B cell (primary cell): ENCODE measurements at regions not wholly inside any gene's neighbourhood (a gene's known extent, or its start where the extent isn't known, plus 50 kb on each side); places are given as distances from the start of the nearest gene placed in this dataset.

Experiments used
- ATAC-seq: fragments of 200-7000 bp; cut with Tn5 transposase; one replicate; pipeline ENCODE4 v1.10.0; 2021; ENCODE audit warnings: low read depth, mild to moderate bottlenecking, moderate number of reproducible peaks, moderate library complexity
- CTCF ChIA-PET: fragments of 350-600 bp; sonication (Branson Sonifier 250); formaldehyde crosslinking; loops from one replicate; lab custom pipeline; 2021; ENCODE audit warnings: antibody characterized with exemption, inconsistent platforms; lab: Charles Lee
- POLR2A ChIA-PET: fragments of 350-600 bp; sonication (Branson Sonifier 250); formaldehyde crosslinking; loops from one replicate; lab custom pipeline; 2021; ENCODE audit warnings: antibody characterized with exemption; lab: Charles Lee
- DNase-seq: peaks from one replicate; pipeline ENCODE4 v3.0.0; 2013
- H2AFZ ChIP-seq: 2 replicates; pipeline ENCODE4 v1.6.1; 2012; ENCODE audit warnings: mild to moderate bottlenecking, low read depth, low read length; ENCODE audit not compliant: insufficient read depth, poor library complexity, severe bottlenecking
- H3K27ac ChIP-seq, 2 donors: 1 replicate in 1 of 2; 2 replicates in 1 of 2; pipeline ENCODE4 v1.5.1; 2012 to 2013; ENCODE audit warnings: low read length in 2 of 2, mild to moderate bottlenecking in 2 of 2, moderate library complexity in 1 of 2
- H3K27me3 ChIP-seq, 4 experiments: fragments of 200-600 bp in 1 of 4; sonication (generic) in 1 of 4; replicated peaks in 1 of 4; 1 replicate in 2 of 4; 2 replicates in 2 of 4; pipeline versions ENCODE4 v1.6.1 to v1.7.0; 2013 to 2016; ENCODE audit warnings: low read length in 3 of 4, mild to moderate bottlenecking in 2 of 4, mixed read lengths in 1 of 4, moderate library complexity in 1 of 4; ENCODE audit not compliant: insufficient read depth in 4 of 4, control insufficient read depth in 3 of 4; ENCODE audit errors: control extremely low read depth in 1 of 4
- H3K36me3 ChIP-seq, 2 experiments: replicated peaks in 1 of 2; 1 replicate in 1 of 2; 2 replicates in 1 of 2; pipeline versions ENCODE4 v1.6.1 to v1.7.1; 2013; ENCODE audit warnings: low read length in 1 of 2; ENCODE audit not compliant: insufficient read depth in 2 of 2, control insufficient read depth in 1 of 2; ENCODE audit errors: control extremely low read depth in 1 of 2, extremely low read depth in 1 of 2
- H3K4me1 ChIP-seq, 2 donors: fragments of 200-600 bp in 1 of 2; sonication (generic) in 1 of 2; 1 replicate in 1 of 2; 2 replicates in 1 of 2; pipeline versions ENCODE4 v1.5.1 to v1.6.1; 2013 to 2017; ENCODE audit warnings: low read length in 2 of 2; ENCODE audit not compliant: control insufficient read depth in 2 of 2, insufficient read depth in 2 of 2
- H3K4me2 ChIP-seq: replicated peaks from 2 replicates; pipeline ENCODE3; 2012; ENCODE audit warnings: mild to moderate bottlenecking, low read depth, low read length; ENCODE audit not compliant: poor library complexity, severe bottlenecking
- H3K4me3 ChIP-seq, 5 experiments: fragments of 200-600 bp in 1 of 5; sonication (generic) in 1 of 5; 1 replicate in 3 of 5; 2 replicates in 2 of 5; pipeline versions ENCODE4 v1.5.1 to v1.7.0; 2011 to 2016; ENCODE audit warnings: low read length in 4 of 5, mild to moderate bottlenecking in 4 of 5, low read depth in 2 of 5, control low read depth in 1 of 5, moderate library complexity in 1 of 5; ENCODE audit not compliant: insufficient read depth in 1 of 5; ENCODE audit errors: control extremely low read depth in 1 of 5, extremely low read depth in 1 of 5
- H3K79me2 ChIP-seq: fragments of 200-600 bp; sonication (generic); one replicate; pipeline ENCODE4 v1.6.0; 2016; ENCODE audit warnings: low read length; ENCODE audit not compliant: control insufficient read depth, insufficient read depth
- H3K9ac ChIP-seq: fragments of 200-600 bp; sonication (generic); 2 replicates; pipeline ENCODE4 v1.6.1; 2017; ENCODE audit warnings: mild to moderate bottlenecking, low read length, moderate library complexity
- H3K9me3 ChIP-seq, 3 donors: one replicate each; pipeline versions ENCODE4 v1.6.1 to v1.7.1; 2013; ENCODE audit warnings: low read length in 2 of 3; ENCODE audit not compliant: control insufficient read depth in 2 of 3, insufficient read depth in 1 of 3; ENCODE audit errors: control extremely low read depth in 1 of 3
- H4K20me1 ChIP-seq: 2 replicates; pipeline ENCODE4 v1.6.0; 2012; ENCODE audit warnings: mild to moderate bottlenecking, low read length; ENCODE audit not compliant: insufficient read depth, control insufficient read depth, poor library complexity, severe bottlenecking
- H3K27ac Mint-ChIP-seq: one replicate; pipeline ENCODE4 v1.8.0; 2021; ENCODE audit warnings: mixed read lengths
- H3K27me3 Mint-ChIP-seq: one replicate; pipeline ENCODE4 v1.8.0; 2021; ENCODE audit warnings: mixed read lengths
- H3K4me1 Mint-ChIP-seq: one replicate; pipeline ENCODE4 v1.8.0; 2021; ENCODE audit warnings: mixed read lengths
- H3K4me3 Mint-ChIP-seq: one replicate; pipeline ENCODE4 v1.8.0; 2021; ENCODE audit warnings: mixed read lengths
- H3K9me3 Mint-ChIP-seq: one replicate; pipeline ENCODE4 v1.8.0; 2022; ENCODE audit warnings: mixed read lengths; ENCODE audit not compliant: insufficient read depth
- CTCF ChIP-seq: fragments of 200-600 bp; IDR thresholded peaks from one replicate; pipeline ENCODE4 v1.8.0; 2022; ENCODE audit warnings: antibody characterized with exemption, mild to moderate bottlenecking
- EZH2 ChIP-seq: IDR thresholded peaks from 2 replicates; pipeline ENCODE4 v1.6.1; 2012; ENCODE audit warnings: borderline replicate concordance, low read depth, mild to moderate bottlenecking, moderate library complexity, low read length; ENCODE audit not compliant: insufficient read depth, poor library complexity, severe bottlenecking
- WGBS: methylation state at CpG from one replicate; pipeline ENCODE4 v1.1.5; 2013; ENCODE audit warnings: missing lambda C conversion rate; ENCODE audit not compliant: insufficient coverage; 5-methylcytosine and 5-hydroxymethylcytosine counted together
- intact Hi-C: fragments of 100-400 bp; cut with micrococcal nuclease; formaldehyde crosslinking; loops from one replicate; pipeline ENCODE4 v1.10.0; 2022

GRCh38 chr20:60085551-60086132, 127.4 kb downstream of the CDH26 start:
- Mint-ChIP-seq H3K4me3 (no peak overlapping the region), H3K4me1 (no peaks in the 10 kb centered on the region), H3K27me3 (peaks cover 34% of the 10 kb centered on the region), H3K27ac (no peak overlapping the region), H3K9me3 (peaks cover 5% of the 10 kb centered on the region)
- Histone ChIP-seq H3K27me3 (peaks cover 0 to 20% (median 2%) of the 10 kb centered on the region in 4 experiments), H3K4me1 (no peaks in the 10 kb centered on the region), H3K9ac (no peak overlapping the region), H3K36me3 (no peaks in the 10 kb centered on the region), H3K27ac (no peak overlapping the region), H4K20me1 (no peaks in the 10 kb centered on the region), H3K4me3 (no peak overlapping the region), H2AFZ (no peak overlapping the region), H3K9me3 (peaks cover 0 to 2% (median 0%) of the 10 kb centered on the region in 3 donors), H3K79me2 (no peaks in the 10 kb centered on the region), H3K4me2 (no peak overlapping the region)
- ATAC-seq: no peak
- ChIA-PET CTCF (no interaction called here), POLR2A (no interaction called here)
- no peak for TF ChIP-seq EZH2
- no peak for TF ChIP-seq CTCF
- intact Hi-C loops: no loop called here
- DNase-seq: no peak
- WGBS: 85% methylated on average over 7 of the region's 9 CpGs

DNA sequence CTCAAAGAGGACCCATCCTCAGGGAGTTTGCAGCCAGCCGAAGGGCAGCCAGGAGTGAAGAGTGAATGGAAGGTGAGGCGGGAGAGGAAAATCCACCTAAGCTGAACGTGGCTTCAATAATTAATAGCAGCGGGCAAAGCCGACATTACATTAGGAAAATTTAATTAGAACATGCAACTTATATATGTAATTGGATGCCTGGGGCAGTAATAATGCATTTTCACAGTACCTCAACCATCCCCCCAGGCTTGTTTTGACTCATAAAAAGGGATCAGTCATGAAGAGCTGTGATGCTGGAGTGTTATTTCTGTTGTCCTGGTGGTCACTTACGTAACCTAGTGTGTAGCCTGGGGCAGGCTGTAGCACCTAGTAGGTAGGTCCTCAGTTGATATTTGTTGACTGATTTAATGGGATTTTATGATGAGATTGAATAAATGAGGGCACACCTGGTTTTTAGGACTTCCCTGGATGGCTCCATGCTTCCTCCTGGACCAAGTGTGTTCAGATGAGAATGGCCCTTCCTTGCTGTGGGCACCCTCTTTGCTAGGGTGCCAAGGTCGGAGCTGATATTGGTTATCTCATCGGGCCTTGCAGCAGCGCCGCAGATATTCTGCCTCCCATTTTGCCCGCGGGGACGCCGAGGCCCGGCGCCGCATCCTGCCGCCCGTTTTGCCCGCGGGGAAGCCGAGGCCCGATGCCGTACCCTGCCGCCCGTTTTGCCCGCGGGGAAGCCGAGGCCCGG, 128.8 kb downstream of the CDH26 start:
- DNase-seq (no peak), ATAC-seq (no peak)
- H4K20me1 ChIP-seq: no peaks in the 10 kb centered on the region
- CTCF ChIA-PET: no interaction called here
- H3K27me3 Mint-ChIP-seq: peaks cover 30% of the 10 kb centered on the region
- H3K9me3 ChIP-seq: peaks cover 0 to 2% (median 0%) of the 10 kb centered on the region in 3 donors
- H2AFZ ChIP-seq: no peak overlapping the region
- H3K4me1 Mint-ChIP-seq: no peaks in the 10 kb centered on the region
- peaks cover 0 to 20% (median 2%) of the 10 kb centered on the region in 4 experiments for H3K27me3 ChIP-seq
- 55% methylated on average over 8 of the region's 30 CpGs for WGBS
- no peak overlapping the region for H3K4me2 ChIP-seq
- H3K27ac Mint-ChIP-seq: no peak overlapping the region
- H3K9me3 Mint-ChIP-seq: peaks cover 5% of the 10 kb centered on the region
- POLR2A ChIA-PET: no interaction called here
- H3K36me3 ChIP-seq: no peaks in the 10 kb centered on the region
- no peak for TF ChIP-seq EZH2
- no peak for TF ChIP-seq CTCF
- H3K79me2 ChIP-seq: no peaks in the 10 kb centered on the region
- no peak overlapping the region for H3K9ac ChIP-seq
- no peaks in the 10 kb centered on the region for H3K4me1 ChIP-seq
- intact Hi-C loops: no loop called here
- no peak overlapping the region for H3K4me3 Mint-ChIP-seq
- no peak overlapping the region for H3K27ac ChIP-seq
- H3K4me3 ChIP-seq: no peak overlapping the region
